Astrocyte (in vitro differentiated cells and primary cell): ENCODE measurements at regions not wholly inside any gene's neighbourhood (a gene's known extent, or its start where the extent isn't known, plus 50 kb on each side); places are given as distances from the start of the nearest gene placed in this dataset.

Experiments used
- DNase-seq: peaks from one replicate; pipeline ENCODE4 v3.0.0-alpha.2; 2010; ENCODE audit warnings: low read depth
- FAIRE-seq: peaks from 2 replicates; lab custom pipeline; 2011; peaks lifted over from hg19 to GRCh38; lab: Jason Lieb, UNC
- H2AFZ ChIP-seq: 2 replicates; pipeline ENCODE4 v1.6.0; 2012; ENCODE audit warnings: low read depth, low read length, inconsistent platforms
- H3K27ac ChIP-seq: 2 replicates; pipeline ENCODE4 v1.5.1; 2011; ENCODE audit warnings: low read depth, low read length, inconsistent platforms
- H3K27me3 ChIP-seq: 2 replicates; pipeline ENCODE4 v1.6.0; 2011; ENCODE audit warnings: low read length, inconsistent platforms; ENCODE audit not compliant: insufficient read depth
- H3K36me3 ChIP-seq: 2 replicates; pipeline ENCODE4 v1.5.1; 2011; ENCODE audit warnings: low read length, inconsistent platforms; ENCODE audit not compliant: insufficient read depth
- H3K4me1 ChIP-seq: 2 replicates; pipeline ENCODE4 v1.5.1; 2011; ENCODE audit warnings: low read length, inconsistent platforms; ENCODE audit not compliant: insufficient read depth
- H3K4me2 ChIP-seq: 2 replicates; pipeline ENCODE4 v1.6.0; 2012; ENCODE audit warnings: low read length, inconsistent platforms
- H3K4me3 ChIP-seq: 2 replicates; pipeline ENCODE4 v1.5.1; 2011; ENCODE audit warnings: low read depth, mild to moderate bottlenecking, low read length, inconsistent platforms; ENCODE audit not compliant: insufficient read depth
- H3K79me2 ChIP-seq: 2 replicates; pipeline ENCODE4 v1.6.0; 2012; ENCODE audit warnings: mild to moderate bottlenecking, low read length, inconsistent platforms; ENCODE audit not compliant: insufficient read depth
- H3K9ac ChIP-seq: 2 replicates; pipeline ENCODE4 v1.6.0; 2012; ENCODE audit warnings: mild to moderate bottlenecking, low read length, inconsistent platforms
- H3K9me3 ChIP-seq: 2 replicates; pipeline ENCODE4 v1.5.1; 2012; ENCODE audit warnings: low read depth, mild to moderate bottlenecking, low read length, inconsistent platforms; ENCODE audit not compliant: insufficient read depth
- H4K20me1 ChIP-seq: 2 replicates; pipeline ENCODE4 v1.6.0; 2012; ENCODE audit warnings: low read length, inconsistent platforms; ENCODE audit not compliant: insufficient read depth
- H3K27ac Mint-ChIP-seq: one replicate; pipeline ENCODE4 v1.8.0; 2021; ENCODE audit warnings: mild to moderate bottlenecking, mixed read lengths; ENCODE audit not compliant: unreplicated experiment
- H3K27me3 Mint-ChIP-seq: one replicate; pipeline ENCODE4 v1.8.0; 2021; ENCODE audit warnings: low read depth, mixed read lengths; ENCODE audit not compliant: unreplicated experiment
- H3K36me3 Mint-ChIP-seq: one replicate; pipeline ENCODE4 v1.8.0; 2021; ENCODE audit warnings: low read depth, mixed read lengths; ENCODE audit not compliant: unreplicated experiment
- H3K4me1 Mint-ChIP-seq: one replicate; pipeline ENCODE4 v1.8.0; 2021; ENCODE audit warnings: low read depth, mixed read lengths; ENCODE audit not compliant: unreplicated experiment
- H3K4me3 Mint-ChIP-seq: one replicate; pipeline ENCODE4 v1.8.0; 2021; ENCODE audit warnings: mild to moderate bottlenecking, moderate library complexity, mixed read lengths; ENCODE audit not compliant: unreplicated experiment
- H3K9me3 Mint-ChIP-seq: one replicate; pipeline ENCODE4 v1.8.0; 2021; ENCODE audit warnings: mild to moderate bottlenecking, mixed read lengths; ENCODE audit not compliant: unreplicated experiment
- EZH2 ChIP-seq: IDR thresholded peaks from 2 replicates; pipeline ENCODE4 v1.6.1; 2012; ENCODE audit warnings: mild to moderate bottlenecking, low read length, inconsistent platforms; ENCODE audit not compliant: insufficient read depth
- TF ChIP-seq, protein P1 (sequence below): IDR thresholded peaks from 2 replicates; pipeline ENCODE4 v1.5.1; 2011; ENCODE audit warnings: low read depth, mild to moderate bottlenecking, inconsistent platforms, low read length, moderate library complexity; ENCODE audit not compliant: insufficient read depth

GRCh38 chr10:128870830-128871597, 596.0 kb upstream of the MGMT start:
- no peaks in the 10 kb centered on the region for H3K36me3 ChIP-seq
- H3K79me2 ChIP-seq, result no peaks in the 10 kb centered on the region
- H3K4me3 ChIP-seq, result no peak overlapping the region
- no peak overlapping the region for H3K27ac ChIP-seq
- Mint-ChIP-seq H3K36me3 (no peaks in the 10 kb centered on the region), H3K4me3 (no peak overlapping the region), H3K4me1 (peaks cover 13% of the 10 kb centered on the region), H3K27me3 (peaks cover 2% of the 10 kb centered on the region), H3K27ac (no peak overlapping the region), H3K9me3 (peaks cover 2% of the 10 kb centered on the region)
- TF ChIP-seq, protein P1, sequence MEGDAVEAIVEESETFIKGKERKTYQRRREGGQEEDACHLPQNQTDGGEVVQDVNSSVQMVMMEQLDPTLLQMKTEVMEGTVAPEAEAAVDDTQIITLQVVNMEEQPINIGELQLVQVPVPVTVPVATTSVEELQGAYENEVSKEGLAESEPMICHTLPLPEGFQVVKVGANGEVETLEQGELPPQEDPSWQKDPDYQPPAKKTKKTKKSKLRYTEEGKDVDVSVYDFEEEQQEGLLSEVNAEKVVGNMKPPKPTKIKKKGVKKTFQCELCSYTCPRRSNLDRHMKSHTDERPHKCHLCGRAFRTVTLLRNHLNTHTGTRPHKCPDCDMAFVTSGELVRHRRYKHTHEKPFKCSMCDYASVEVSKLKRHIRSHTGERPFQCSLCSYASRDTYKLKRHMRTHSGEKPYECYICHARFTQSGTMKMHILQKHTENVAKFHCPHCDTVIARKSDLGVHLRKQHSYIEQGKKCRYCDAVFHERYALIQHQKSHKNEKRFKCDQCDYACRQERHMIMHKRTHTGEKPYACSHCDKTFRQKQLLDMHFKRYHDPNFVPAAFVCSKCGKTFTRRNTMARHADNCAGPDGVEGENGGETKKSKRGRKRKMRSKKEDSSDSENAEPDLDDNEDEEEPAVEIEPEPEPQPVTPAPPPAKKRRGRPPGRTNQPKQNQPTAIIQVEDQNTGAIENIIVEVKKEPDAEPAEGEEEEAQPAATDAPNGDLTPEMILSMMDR, result no peak
- no peak for TF ChIP-seq EZH2
- no peak overlapping the region for H3K9ac ChIP-seq
- H4K20me1 ChIP-seq, result no peaks in the 10 kb centered on the region
- H2AFZ ChIP-seq, result no peak overlapping the region
- no peaks in the 10 kb centered on the region for H3K27me3 ChIP-seq
- H3K4me1 ChIP-seq, result no peaks in the 10 kb centered on the region
- no peaks in the 10 kb centered on the region for H3K9me3 ChIP-seq
- FAIRE-seq (no peak), DNase-seq (no peak)
- H3K4me2 ChIP-seq, result no peak overlapping the region

GRCh38 chr10:128871671-128872231, 595.3 kb upstream of the MGMT start:
- FAIRE-seq, result no peak
- no peak overlapping the region for H2AFZ ChIP-seq

More at GRCh38 chr10:128871671-128872231, 595.3 kb upstream of the MGMT start:
- Histone ChIP-seq H3K4me1 (no peaks in the 10 kb centered on the region), H3K4me2 (no peak overlapping the region), H3K4me3 (no peak overlapping the region), H3K27ac (no peak overlapping the region), H3K27me3 (no peaks in the 10 kb centered on the region), H3K36me3 (no peaks in the 10 kb centered on the region), H3K79me2 (no peaks in the 10 kb centered on the region), H3K9ac (no peak overlapping the region), H4K20me1 (no peaks in the 10 kb centered on the region), H3K9me3 (no peaks in the 10 kb centered on the region)
- Mint-ChIP-seq H3K9me3 (peaks cover 2% of the 10 kb centered on the region), H3K36me3 (no peaks in the 10 kb centered on the region), H3K4me3 (no peak overlapping the region), H3K4me1 (peaks cover 10% of the 10 kb centered on the region), H3K27me3 (peaks cover 4% of the 10 kb centered on the region), H3K27ac (no peak overlapping the region)
- DNase-seq, result no peak
- no peak for TF ChIP-seq EZH2
- TF ChIP-seq, protein P1, result no peak
